ENCODE measurements at regions not wholly inside any gene's neighbourhood (a gene's known extent, or its start where the extent isn't known, plus 50 kb on each side); places are given as distances from the start of the nearest gene placed in this dataset.

DNA sequence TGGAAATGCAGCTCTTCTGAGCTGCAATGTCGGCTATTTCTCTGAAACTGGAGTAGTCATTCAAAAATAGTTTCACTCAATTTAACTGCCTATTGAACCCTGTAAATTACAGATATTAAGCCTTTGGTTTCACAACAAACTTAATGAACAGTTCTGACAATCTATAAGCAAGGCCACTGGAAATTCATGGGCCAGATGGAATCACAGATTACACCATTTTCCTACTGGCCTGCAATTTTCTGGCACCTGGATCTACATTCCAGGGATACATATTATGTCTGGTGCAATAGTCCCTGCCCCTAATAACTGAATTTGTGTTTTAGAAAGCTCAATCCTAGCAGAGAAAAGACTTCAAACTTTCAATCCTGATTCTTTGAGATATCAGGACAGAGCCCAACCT, 551.7 kb downstream of the RNF144A start:
- no peaks in the 10 kb centered on the region for H3K4me1 ChIP-seq (ENCODE audit: low read length)
- H4K20me1 ChIP-seq (ENCODE audit: insufficient read depth, low read depth, low read length) = no peaks in the 10 kb centered on the region
- no peaks in the 10 kb centered on the region for H3K9me3 ChIP-seq (ENCODE audit: low read length)
- no peak overlapping the region for H3K4me2 ChIP-seq (ENCODE audit: low read depth, low read length, poor library complexity, severe bottlenecking)
- H3K27ac ChIP-seq (ENCODE audit: low read length) = no peak overlapping the region
- no peaks in the 10 kb centered on the region for H3K27me3 ChIP-seq (ENCODE audit: low read length)
- H3K79me2 ChIP-seq (ENCODE audit: low read length) = no peaks in the 10 kb centered on the region
- no peaks in the 10 kb centered on the region for H3K36me3 ChIP-seq (ENCODE audit: insufficient read depth, low read length)
- H2AFZ ChIP-seq (ENCODE audit: low read length) = no peak overlapping the region
- no peak overlapping the region for H3K4me3 ChIP-seq (ENCODE audit: low read length)
- no peaks in the 10 kb centered on the region for H3K9me2 ChIP-seq (replicated peaks; ENCODE audit: insufficient read depth, low read length)
- no peak overlapping the region for H3K9ac ChIP-seq (ENCODE audit: low read length)
- DNase-seq = no peak

DNA sequence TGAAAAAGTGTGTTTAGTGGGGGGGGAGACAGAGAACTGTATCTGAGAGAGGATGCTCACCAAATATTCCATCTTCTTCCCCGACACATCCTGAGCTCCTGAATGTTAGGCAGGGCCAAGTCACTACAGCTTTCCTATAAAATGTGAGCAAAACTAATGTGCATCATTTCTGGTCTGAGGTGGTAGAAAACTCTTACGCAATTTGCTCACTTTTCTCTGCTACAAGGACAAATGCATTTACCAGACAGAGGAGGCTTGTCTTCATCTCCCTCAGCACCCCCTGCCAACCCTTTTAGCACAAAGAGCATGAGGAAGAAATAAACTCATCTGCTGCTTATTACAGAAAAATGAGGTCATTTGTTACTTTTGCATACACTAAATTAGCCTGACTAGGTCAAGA, 554.0 kb downstream of the RNF144A start:
- DNase-seq = no peak
- no peak overlapping the region for H3K4me3 ChIP-seq (ENCODE audit: low read length)
- H3K27ac ChIP-seq (ENCODE audit: low read length) = no peak overlapping the region
- no peaks in the 10 kb centered on the region for H3K36me3 ChIP-seq (ENCODE audit: insufficient read depth, low read length)
- H4K20me1 ChIP-seq (ENCODE audit: insufficient read depth, low read depth, low read length) = no peaks in the 10 kb centered on the region
- no peaks in the 10 kb centered on the region for H3K9me3 ChIP-seq (ENCODE audit: low read length)
- H3K4me2 ChIP-seq (ENCODE audit: low read depth, low read length, poor library complexity, severe bottlenecking) = no peak overlapping the region
- H3K79me2 ChIP-seq (ENCODE audit: low read length) = no peaks in the 10 kb centered on the region
- no peak overlapping the region for H3K9ac ChIP-seq (ENCODE audit: low read length)
- no peak overlapping the region for H2AFZ ChIP-seq (ENCODE audit: low read length)
- H3K9me2 ChIP-seq (replicated peaks; ENCODE audit: insufficient read depth, low read length) = no peaks in the 10 kb centered on the region
- no peaks in the 10 kb centered on the region for H3K27me3 ChIP-seq (ENCODE audit: low read length)
- H3K4me1 ChIP-seq (ENCODE audit: low read length) = no peaks in the 10 kb centered on the region

DNA sequence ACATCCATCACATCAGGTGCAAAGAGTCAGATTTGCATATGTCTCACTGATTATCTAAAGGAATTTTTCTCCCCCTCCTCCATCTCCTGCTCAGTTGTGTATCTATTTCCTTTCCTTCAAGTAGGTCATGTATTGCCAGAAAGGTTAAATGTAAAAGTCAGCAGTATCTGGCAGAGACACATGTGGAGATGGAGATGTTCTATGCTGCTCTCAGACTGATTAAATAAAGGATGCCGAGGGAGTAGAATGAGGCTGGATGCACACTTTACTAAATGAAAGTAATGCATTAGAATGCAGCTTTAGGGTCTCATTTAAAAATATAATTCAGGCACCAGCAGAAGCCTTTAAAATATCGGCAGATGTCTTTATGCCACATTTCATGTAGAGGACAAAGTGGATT, 555.3 kb downstream of the RNF144A start:
- Histone ChIP-seq H4K20me1 (ENCODE audit: insufficient read depth, low read depth, low read length) (no peaks in the 10 kb centered on the region), H3K9me3 (ENCODE audit: low read length) (no peaks in the 10 kb centered on the region), H3K9ac (ENCODE audit: low read length) (no peak overlapping the region), H2AFZ (ENCODE audit: low read length) (no peak overlapping the region), H3K27me3 (ENCODE audit: low read length) (no peaks in the 10 kb centered on the region), H3K4me1 (ENCODE audit: low read length) (no peaks in the 10 kb centered on the region), H3K9me2 (replicated peaks; ENCODE audit: insufficient read depth, low read length) (no peaks in the 10 kb centered on the region), H3K79me2 (ENCODE audit: low read length) (no peaks in the 10 kb centered on the region), H3K4me3 (ENCODE audit: low read length) (no peak overlapping the region), H3K27ac (ENCODE audit: low read length) (no peak overlapping the region), H3K4me2 (ENCODE audit: low read depth, low read length, poor library complexity, severe bottlenecking) (no peak overlapping the region), H3K36me3 (ENCODE audit: insufficient read depth, low read length) (no peaks in the 10 kb centered on the region)
- no peak for DNase-seq

GRCh38 chr2:7473135-7473771, 556.0 kb downstream of the RNF144A start:
- Histone ChIP-seq H3K9me3 (ENCODE audit: low read length) (no peaks in the 10 kb centered on the region), H3K4me3 (ENCODE audit: low read length) (no peak overlapping the region), H3K9ac (ENCODE audit: low read length) (no peak overlapping the region), H4K20me1 (ENCODE audit: insufficient read depth, low read depth, low read length) (no peaks in the 10 kb centered on the region), H3K27me3 (ENCODE audit: low read length) (no peaks in the 10 kb centered on the region), H3K4me1 (ENCODE audit: low read length) (no peaks in the 10 kb centered on the region), H3K4me2 (ENCODE audit: low read depth, low read length, poor library complexity, severe bottlenecking) (no peak overlapping the region), H3K27ac (ENCODE audit: low read length) (no peak overlapping the region), H3K36me3 (ENCODE audit: insufficient read depth, low read length) (no peaks in the 10 kb centered on the region), H3K9me2 (replicated peaks; ENCODE audit: insufficient read depth, low read length) (no peaks in the 10 kb centered on the region), H2AFZ (ENCODE audit: low read length) (no peak overlapping the region), H3K79me2 (ENCODE audit: low read length) (no peaks in the 10 kb centered on the region)
- DNase-seq = no peak

DNA sequence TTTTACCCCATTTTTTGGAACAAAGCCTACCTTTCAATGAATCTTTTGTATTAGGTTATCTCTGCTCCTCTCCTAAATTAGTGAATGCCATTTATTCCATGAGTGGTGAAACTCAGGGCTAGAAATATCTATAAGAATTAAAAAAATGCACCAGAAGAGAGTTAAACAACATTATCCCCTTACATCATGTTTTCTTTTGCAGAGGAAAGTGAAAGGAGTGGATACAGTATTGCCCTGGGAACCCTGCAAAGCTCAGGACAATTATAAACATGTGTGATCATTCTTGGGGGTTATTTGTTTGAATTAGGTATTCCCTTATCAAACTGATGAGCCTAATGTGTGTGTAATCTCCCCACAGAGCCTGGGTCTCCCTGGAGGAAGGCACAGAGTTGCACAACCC, 559.2 kb downstream of the RNF144A start:
- Histone ChIP-seq H3K27me3 (ENCODE audit: low read length) (0 out of 2 replicates have a peak, but pooled peaks cover 3% of the 10 kb centered on the region), H3K9me3 (ENCODE audit: low read length) (no peaks in the 10 kb centered on the region), H3K9ac (ENCODE audit: low read length) (no peak overlapping the region), H3K36me3 (ENCODE audit: insufficient read depth, low read length) (no peaks in the 10 kb centered on the region), H3K4me2 (ENCODE audit: low read depth, low read length, poor library complexity, severe bottlenecking) (no peak overlapping the region), H3K4me3 (ENCODE audit: low read length) (no peak overlapping the region), H3K79me2 (ENCODE audit: low read length) (no peaks in the 10 kb centered on the region), H3K27ac (ENCODE audit: low read length) (no peak overlapping the region), H2AFZ (ENCODE audit: low read length) (no peak overlapping the region), H4K20me1 (ENCODE audit: insufficient read depth, low read depth, low read length) (no peaks in the 10 kb centered on the region), H3K4me1 (ENCODE audit: low read length) (no peaks in the 10 kb centered on the region), H3K9me2 (replicated peaks; ENCODE audit: insufficient read depth, low read length) (no peaks in the 10 kb centered on the region)
- DNase-seq = no peak

DNA sequence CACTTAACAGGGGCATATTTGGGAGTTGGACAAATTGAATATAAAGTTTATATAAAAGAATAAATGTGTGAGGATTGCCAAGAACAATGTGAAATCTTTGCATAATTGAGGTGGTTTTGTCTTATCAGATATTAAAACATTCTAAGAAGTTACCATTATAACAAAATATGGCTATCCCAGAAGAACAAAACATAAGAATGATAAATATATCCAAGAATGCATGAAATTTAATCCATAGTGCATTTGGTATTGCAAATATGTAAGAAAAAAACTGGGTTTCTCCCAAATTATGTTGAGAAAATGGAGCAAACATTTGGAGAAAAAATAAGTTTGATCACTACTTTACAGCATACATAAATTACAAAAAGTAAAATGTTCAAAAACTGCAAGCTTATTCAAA, 562.4 kb downstream of the RNF144A start:
- no peak overlapping the region for H3K4me3 ChIP-seq (ENCODE audit: low read length)
- H4K20me1 ChIP-seq (ENCODE audit: insufficient read depth, low read depth, low read length) = no peaks in the 10 kb centered on the region
- no peaks in the 10 kb centered on the region for H3K36me3 ChIP-seq (ENCODE audit: insufficient read depth, low read length)
- H3K27ac ChIP-seq (ENCODE audit: low read length) = no peak overlapping the region
- DNase-seq = no peak
- H3K79me2 ChIP-seq (ENCODE audit: low read length) = no peaks in the 10 kb centered on the region
- no peak overlapping the region for H2AFZ ChIP-seq (ENCODE audit: low read length)
- no peak overlapping the region for H3K4me2 ChIP-seq (ENCODE audit: low read depth, low read length, poor library complexity, severe bottlenecking)
- H3K9me2 ChIP-seq (replicated peaks; ENCODE audit: insufficient read depth, low read length) = no peaks in the 10 kb centered on the region
- H3K9ac ChIP-seq (ENCODE audit: low read length) = no peak overlapping the region
- 0 out of 2 replicates have a peak, but pooled peaks cover 3% of the 10 kb centered on the region for H3K27me3 ChIP-seq (ENCODE audit: low read length)
- H3K4me1 ChIP-seq (ENCODE audit: low read length) = no peaks in the 10 kb centered on the region
- H3K9me3 ChIP-seq (ENCODE audit: low read length) = no peaks in the 10 kb centered on the region

DNA sequence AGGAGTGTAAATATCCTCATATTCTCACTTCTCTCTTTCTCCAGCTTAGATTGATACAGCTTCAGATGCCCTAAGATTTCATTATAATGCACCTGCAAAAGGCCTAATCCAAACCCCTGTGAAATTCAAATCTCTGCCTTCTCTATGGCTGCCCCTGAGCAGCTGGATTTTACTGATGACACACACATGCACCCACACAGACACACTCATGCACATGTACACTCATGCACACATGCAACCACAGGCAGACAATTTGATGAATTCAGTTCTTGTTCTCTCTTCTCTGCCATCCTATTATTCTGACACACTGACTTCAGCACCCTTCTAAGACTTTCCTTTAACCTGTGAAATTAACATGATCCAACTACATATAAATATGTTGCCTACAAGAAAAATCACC, 563.2 kb downstream of the RNF144A start:
- Histone ChIP-seq H3K9me2 (replicated peaks; ENCODE audit: insufficient read depth, low read length) (no peaks in the 10 kb centered on the region), H3K79me2 (ENCODE audit: low read length) (no peaks in the 10 kb centered on the region), H3K9me3 (ENCODE audit: low read length) (no peaks in the 10 kb centered on the region), H3K4me3 (ENCODE audit: low read length) (no peak overlapping the region), H3K4me2 (ENCODE audit: low read depth, low read length, poor library complexity, severe bottlenecking) (no peak overlapping the region), H3K9ac (ENCODE audit: low read length) (no peak overlapping the region), H3K4me1 (ENCODE audit: low read length) (no peaks in the 10 kb centered on the region), H3K27me3 (ENCODE audit: low read length) (0 out of 2 replicates have a peak, but pooled peaks cover 3% of the 10 kb centered on the region), H3K27ac (ENCODE audit: low read length) (no peak overlapping the region), H3K36me3 (ENCODE audit: insufficient read depth, low read length) (no peaks in the 10 kb centered on the region), H2AFZ (ENCODE audit: low read length) (no peak overlapping the region), H4K20me1 (ENCODE audit: insufficient read depth, low read depth, low read length) (no peaks in the 10 kb centered on the region)
- no peak for DNase-seq

DNA sequence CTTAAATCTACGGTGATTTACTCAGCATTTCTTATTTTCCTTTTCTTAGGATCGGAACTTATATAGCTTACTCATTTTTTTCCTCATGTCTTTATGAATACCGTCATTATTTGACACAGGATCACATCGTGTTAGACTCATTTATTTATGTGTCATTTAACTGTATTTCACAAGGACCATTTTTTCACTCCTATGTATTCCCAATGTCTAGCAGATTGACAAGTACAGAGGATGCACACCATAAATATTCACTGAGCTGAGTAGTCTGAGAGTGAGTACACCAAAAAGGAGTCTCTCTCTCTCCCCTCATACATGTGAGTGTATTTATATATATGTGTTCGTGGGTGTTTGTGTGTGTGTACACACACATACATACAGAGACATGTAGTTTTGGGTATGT, 573.5 kb downstream of the RNF144A start:
- no peaks in the 10 kb centered on the region for H3K9me3 ChIP-seq (ENCODE audit: low read length)
- H3K27ac ChIP-seq (ENCODE audit: low read length) = no peak overlapping the region
- H4K20me1 ChIP-seq (ENCODE audit: insufficient read depth, low read depth, low read length) = no peaks in the 10 kb centered on the region
- no peaks in the 10 kb centered on the region for H3K36me3 ChIP-seq (ENCODE audit: insufficient read depth, low read length)
- H3K9me2 ChIP-seq (replicated peaks; ENCODE audit: insufficient read depth, low read length) = no peaks in the 10 kb centered on the region
- no peak for DNase-seq
- no peak overlapping the region for H3K4me3 ChIP-seq (ENCODE audit: low read length)
- no peak overlapping the region for H3K4me2 ChIP-seq (ENCODE audit: low read depth, low read length, poor library complexity, severe bottlenecking)
- H3K79me2 ChIP-seq (ENCODE audit: low read length) = no peaks in the 10 kb centered on the region
- no peak overlapping the region for H3K9ac ChIP-seq (ENCODE audit: low read length)
- no peak overlapping the region for H2AFZ ChIP-seq (ENCODE audit: low read length)
- no peaks in the 10 kb centered on the region for H3K27me3 ChIP-seq (ENCODE audit: low read length)
- no peaks in the 10 kb centered on the region for H3K4me1 ChIP-seq (ENCODE audit: low read length)

- Histone ChIP-seq H2AFZ (ENCODE audit: low read length) (no peak overlapping the region), H3K9me3 (ENCODE audit: low read length) (no peaks in the 10 kb centered on the region), H3K27ac (ENCODE audit: low read length) (no peak overlapping the region), H3K4me3 (ENCODE audit: low read length) (no peak overlapping the region), H3K27me3 (ENCODE audit: low read length) (no peaks in the 10 kb centered on the region), H3K4me1 (ENCODE audit: low read length) (no peaks in the 10 kb centered on the region), H3K9me2 (replicated peaks; ENCODE audit: insufficient read depth, low read length) (no peaks in the 10 kb centered on the region), H4K20me1 (ENCODE audit: insufficient read depth, low read depth, low read length) (no peaks in the 10 kb centered on the region), H3K36me3 (ENCODE audit: insufficient read depth, low read length) (no peaks in the 10 kb centered on the region), H3K9ac (ENCODE audit: low read length) (no peak overlapping the region), H3K79me2 (ENCODE audit: low read length) (no peaks in the 10 kb centered on the region), H3K4me2 (ENCODE audit: low read depth, low read length, poor library complexity, severe bottlenecking) (no peak overlapping the region)
- no peak for DNase-seq
Measured at GRCh38 chr2:7492719-7493118, 575.5 kb downstream of the RNF144A start.

All from Karpas-422 (cell line).